NB4 (cell line): ENCODE measurements at regions not wholly inside any gene's neighbourhood (a gene's known extent, or its start where the extent isn't known, plus 50 kb on each side); places are given as distances from the start of the nearest gene placed in this dataset.

ENCODE experiments used
- POLR2A ChIP-seq: IDR thresholded peaks from 2 replicates; pipeline ENCODE4 v1.6.1; 2011; ENCODE audit warnings: mild to moderate bottlenecking; ENCODE audit not compliant: insufficient read length; ENCODE audit errors: extremely low read depth
- TF ChIP-seq, protein P1 (sequence below): IDR thresholded peaks from one replicate; pipeline ENCODE4 v1.5.1; 2012; ENCODE audit warnings: low read depth, low read length

- TF ChIP-seq, protein P1, sequence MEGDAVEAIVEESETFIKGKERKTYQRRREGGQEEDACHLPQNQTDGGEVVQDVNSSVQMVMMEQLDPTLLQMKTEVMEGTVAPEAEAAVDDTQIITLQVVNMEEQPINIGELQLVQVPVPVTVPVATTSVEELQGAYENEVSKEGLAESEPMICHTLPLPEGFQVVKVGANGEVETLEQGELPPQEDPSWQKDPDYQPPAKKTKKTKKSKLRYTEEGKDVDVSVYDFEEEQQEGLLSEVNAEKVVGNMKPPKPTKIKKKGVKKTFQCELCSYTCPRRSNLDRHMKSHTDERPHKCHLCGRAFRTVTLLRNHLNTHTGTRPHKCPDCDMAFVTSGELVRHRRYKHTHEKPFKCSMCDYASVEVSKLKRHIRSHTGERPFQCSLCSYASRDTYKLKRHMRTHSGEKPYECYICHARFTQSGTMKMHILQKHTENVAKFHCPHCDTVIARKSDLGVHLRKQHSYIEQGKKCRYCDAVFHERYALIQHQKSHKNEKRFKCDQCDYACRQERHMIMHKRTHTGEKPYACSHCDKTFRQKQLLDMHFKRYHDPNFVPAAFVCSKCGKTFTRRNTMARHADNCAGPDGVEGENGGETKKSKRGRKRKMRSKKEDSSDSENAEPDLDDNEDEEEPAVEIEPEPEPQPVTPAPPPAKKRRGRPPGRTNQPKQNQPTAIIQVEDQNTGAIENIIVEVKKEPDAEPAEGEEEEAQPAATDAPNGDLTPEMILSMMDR, result no peak
- TF ChIP-seq POLR2A, result no peak
Measured at GRCh38 chr12:59973515-59973914, 377.7 kb downstream of the SLC16A7 start.
